Caki2 (cell line): ENCODE measurements at regions not wholly inside any gene's neighbourhood (a gene's known extent, or its start where the extent isn't known, plus 50 kb on each side); places are given as distances from the start of the nearest gene placed in this dataset.
A peak's percentile ranks its signal among the peaks of the same experiment; 100 is the strongest.
"Not testable (repeated sequence)": the region's sequence is repeated elsewhere in the genome, so short reads cannot be mapped to it uniquely, and the experiment has no call there.

Source experiments
- DNase-seq: peaks from one replicate; pipeline ENCODE4 v3.0.0-alpha.2; 2015; ENCODE audit warnings: low read depth
- in situ Hi-C: cut with HindIII; loops from 2 replicates; pipeline ENCODE4 v1.10.0; 2016; ENCODE audit warnings: low sequenced_read_pairs, low pct_unique_long_range_greater_than_20kb, mixed read lengths

DNA sequence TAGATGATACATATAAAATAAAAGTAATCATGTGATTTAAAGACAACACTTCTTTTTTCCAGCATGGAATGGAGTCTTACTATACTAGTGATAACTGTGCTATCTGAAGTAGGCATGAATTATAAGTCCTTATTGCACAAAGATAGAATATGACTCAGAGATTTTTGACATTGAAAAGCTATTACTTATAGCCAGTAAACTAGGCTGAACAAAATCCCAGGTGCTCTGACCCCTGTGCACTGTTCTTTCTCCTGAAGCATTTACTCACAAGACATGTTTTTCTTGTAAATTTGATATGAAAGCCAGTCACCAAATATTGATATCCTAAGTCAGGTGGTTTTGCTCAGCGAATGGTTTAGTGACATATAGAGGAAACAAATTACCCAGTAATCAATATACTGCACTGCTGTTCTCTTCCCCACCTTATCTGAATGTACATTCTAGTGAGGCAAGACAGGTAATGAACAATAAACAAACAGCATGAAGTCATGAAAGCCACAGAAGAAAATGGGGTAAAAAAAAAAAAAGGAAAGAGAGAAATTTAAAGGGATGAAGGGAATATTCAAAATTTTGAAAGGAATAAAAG is 1567.0 kb upstream of the SPRY2 start:
- in situ Hi-C loops: no loop called here
- DNase-seq: no peak

DNA sequence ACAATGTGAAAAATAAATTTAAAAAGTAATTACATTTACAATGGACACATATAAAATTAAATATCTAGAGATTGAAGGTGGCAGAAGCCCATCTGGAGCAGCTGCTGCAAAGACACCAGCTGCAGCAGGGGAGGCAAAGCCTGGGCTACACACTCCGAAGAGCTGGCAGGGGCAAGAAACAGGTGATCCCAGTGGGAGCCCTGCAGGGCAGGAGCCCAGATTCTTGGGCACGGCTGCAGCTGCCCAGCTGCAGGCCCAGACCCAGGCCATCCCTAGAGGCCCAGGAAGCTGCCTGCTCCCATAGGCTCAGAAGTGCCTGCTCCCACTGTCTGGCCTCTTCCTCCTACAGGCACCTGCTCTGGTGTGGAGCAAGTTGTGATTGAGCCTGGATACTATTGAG is 1547.9 kb upstream of the SPRY2 start:
- in situ Hi-C loops: no loop called here
- no peak for DNase-seq

DNA sequence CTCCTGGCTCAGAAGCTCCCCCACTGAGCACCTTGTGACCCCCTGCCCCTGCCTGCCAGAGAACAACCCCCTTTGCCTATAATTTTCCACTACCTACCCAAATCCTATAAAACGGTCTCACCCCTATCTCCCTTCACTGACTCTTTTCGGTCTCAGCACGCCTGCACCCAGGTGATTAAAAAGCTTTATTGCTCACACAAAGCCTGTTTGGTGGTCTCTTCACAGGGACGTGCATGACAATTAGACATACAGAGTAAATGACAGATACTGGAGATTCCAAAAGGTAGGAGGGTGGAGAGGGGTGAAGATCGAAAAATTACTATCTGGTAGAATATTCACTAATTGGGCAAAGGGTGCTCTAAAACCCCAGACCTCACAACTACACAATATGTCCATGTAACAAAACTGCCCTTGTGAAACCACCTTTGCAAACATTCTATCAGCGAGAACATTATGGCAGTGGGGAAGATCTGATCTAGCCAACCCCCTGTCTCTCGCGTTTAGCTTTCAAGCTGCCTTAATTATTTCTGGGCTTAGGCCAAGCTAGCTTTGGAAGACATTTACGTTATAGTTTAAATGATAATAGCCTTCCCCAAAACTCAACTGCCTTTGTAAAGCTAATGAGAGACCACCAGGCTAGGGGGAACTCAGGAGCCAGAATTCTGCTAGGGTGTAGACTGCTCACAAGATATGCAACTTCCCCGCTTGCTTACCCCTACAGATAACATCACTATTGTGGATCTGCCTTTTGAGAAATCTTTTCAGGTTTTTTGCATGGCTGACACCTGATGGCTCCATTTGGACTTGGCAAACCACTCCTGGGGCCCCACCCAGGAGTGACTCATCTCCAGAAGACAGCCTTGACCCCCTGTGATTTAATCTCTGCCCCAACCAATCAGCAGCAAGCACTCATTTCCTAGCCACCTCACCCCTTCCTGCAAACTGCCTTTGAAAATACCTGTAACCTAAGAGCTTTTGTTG is 1534.0 kb upstream of the SPRY2 start:
- peak; percentile 1 for DNase-seq
- in situ Hi-C loops: no loop called here

DNA sequence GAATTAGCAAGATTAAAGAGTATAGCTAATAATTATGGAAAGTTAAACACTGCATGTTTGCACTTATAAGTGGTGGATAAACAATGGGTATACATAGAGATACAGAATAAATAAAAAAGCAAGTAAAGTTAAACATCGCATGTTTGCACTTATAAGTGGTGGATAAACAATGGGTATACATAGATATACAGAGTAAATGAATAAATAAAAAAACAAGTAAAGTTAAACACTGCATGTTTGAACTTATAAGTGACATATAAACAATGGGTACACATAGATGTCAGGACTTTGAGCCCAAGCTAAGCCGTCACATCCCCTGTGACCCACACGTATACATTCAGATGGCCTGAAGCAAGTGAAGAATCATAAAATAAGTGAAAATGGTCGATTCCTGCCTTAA is 1533.3 kb upstream of the SPRY2 start:
- in situ Hi-C loops: no loop called here
- no peak for DNase-seq

DNA sequence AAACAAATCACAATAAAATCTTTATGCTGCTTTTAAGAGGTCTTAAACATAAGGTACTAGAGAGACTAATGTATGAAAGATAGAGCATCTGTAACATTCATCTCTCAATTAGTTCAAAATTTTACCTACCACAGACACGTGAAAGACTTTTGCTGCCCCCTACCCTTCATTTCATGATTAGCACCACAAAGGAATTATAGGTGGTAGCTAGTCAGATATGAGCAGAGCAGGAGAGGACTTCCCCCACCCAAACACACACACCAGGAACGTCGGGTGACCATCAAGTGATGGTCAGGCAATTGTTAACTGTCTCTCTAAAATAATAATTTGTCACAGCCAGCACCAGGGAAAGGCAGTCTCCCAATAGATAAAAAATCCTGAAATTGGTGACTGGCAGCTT is 1531.7 kb upstream of the SPRY2 start:
- DNase-seq: peak; percentile 6
- in situ Hi-C loops: no loop called here

DNA sequence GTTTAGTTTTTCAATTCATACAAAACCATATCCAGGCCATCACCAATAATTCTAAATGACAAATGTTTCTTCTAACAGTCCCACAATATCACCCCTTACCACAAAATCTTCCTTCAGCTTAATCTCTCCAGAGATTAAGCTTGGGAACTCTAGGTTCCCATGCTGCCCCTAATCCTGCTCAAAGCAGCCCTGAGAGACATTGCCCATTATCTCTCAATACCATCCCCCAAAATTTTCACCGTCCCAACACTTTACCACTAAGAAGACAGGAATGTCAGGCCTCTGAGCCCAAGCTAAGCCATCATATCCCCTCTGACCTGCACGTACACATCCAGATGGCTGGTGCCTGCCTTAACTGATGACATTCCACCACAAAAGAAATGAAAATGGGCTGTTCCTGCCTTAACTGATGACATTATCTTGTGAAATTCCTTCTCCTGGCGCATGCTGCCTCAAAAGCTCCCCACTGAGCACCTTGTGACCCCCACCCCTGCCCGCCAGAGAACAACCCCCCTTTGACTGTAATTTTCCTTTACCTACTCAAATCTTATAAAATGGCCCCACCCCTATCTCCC is 1530.9 kb upstream of the SPRY2 start:
- DNase-seq, in situ Hi-C loops: not testable (repeated sequence)

DNA sequence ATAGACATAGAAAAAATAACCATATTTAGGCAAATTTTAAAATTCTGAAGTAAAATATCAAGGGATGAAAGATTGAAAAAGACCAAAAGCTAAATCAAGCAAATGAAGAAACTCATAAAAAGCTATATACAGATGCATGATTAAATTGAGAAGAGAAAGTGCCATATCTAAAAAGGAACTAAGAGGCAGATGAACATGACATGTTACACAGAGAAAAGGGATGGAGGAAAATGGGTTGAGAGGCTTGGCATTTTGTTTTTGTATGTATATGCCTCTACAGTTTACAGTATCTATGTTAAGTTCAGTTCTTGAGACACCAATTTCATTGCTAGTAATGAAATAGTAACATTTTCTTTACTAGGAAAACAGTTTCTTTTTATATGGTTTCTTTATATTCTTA is 1507.4 kb upstream of the SPRY2 start:
- in situ Hi-C loops: no loop called here
- no peak for DNase-seq

DNA sequence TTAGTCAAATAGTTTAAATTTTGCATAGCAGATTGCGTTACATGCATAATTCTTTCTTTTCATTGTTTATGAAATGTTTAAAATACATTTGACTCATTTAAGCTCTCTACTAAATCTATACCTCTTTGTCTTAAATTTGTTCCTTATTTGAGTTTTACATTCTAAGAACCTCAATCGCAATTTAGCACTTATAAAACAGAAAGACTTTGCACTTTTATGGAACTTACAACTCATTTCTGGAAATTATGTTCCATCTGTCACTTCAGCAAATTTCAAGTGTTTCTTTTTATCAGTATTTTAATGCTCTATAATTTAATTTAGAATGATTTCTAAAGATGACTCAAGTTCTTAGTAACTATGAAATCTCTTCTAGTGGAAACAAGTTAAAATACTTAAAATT is 1505.8 kb upstream of the SPRY2 start:
- in situ Hi-C loops: no loop called here
- DNase-seq: no peak

DNA sequence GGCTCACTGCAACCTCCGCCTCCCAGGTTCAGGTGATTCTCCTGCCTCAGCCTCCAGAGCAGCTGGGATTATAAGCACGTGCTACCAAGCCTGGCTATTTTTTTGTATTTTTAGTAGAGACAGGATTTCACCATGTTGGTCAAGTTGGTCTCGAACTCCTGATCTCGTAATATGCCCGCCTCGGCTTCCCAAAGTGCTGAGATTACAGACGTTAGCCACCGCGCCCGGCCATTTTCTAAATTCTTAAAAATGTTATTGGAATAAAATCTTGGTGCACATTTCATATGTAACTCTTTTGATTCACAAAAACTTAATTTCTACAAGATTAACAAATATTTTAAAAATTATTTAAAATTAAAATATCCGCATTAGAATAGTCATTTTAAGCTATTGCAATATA is 1480.3 kb upstream of the SPRY2 start:
- in situ Hi-C loops: no loop called here
- DNase-seq: no peak

DNA sequence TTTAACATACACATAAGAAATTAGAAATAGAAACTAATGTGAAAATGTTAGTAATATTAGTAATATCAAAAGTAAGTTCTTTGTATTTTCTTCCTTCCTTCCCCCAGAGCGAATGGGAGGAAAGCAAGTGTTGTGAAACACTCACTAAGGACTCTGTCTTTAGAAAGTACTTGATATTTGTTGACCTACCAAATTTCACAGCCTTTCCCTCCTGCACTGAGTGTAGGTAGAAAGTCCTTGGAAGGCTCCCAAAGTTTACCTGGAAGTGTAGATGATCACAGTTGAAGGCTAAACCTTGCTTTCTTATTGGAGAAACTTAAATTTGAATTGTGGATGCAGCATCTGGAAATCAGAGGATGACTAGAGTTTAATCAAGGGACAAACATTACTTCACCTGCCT is 1459.5 kb upstream of the SPRY2 start:
- no peak for DNase-seq
- in situ Hi-C loops: no loop called here

DNA sequence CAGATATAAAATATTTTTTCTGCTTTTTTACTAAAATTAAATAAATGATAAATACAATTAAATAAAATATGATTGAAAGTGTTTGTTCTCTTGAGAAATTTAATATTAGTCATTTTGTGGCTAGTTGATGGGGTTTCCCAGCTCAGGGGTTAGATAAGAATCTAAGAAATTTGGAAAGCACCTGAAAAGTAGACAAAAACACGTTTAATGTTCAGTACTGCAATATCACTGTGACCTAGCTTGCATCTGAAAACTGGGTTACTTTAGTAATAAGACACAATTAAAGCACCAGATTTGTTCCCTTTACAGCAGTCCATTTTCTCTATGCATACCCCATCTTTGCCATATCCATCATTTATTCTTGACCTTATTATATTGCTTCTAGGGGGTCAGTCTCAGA is 1454.8 kb upstream of the SPRY2 start:
- DNase-seq: no peak
- in situ Hi-C loops: no loop called here

DNA sequence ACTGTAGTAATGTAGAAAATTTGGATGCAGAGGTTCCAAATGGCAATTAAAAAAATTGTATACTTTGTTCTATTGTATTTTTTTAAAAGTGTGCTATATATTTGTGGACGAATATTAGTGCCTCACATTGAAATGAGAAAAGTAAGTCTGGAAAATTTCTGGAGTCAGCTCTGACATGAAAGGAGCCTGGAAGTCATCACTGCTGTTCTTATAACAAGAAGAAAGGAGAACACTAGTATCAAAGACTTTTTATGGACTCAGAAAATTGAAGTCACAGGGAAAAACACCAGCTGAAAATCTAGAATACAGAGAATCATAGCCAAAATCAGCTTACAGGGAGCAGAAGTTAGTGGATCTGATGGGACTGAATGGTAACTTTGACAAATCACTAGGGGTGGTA is 1450.7 kb upstream of the SPRY2 start:
- no peak for DNase-seq
- in situ Hi-C loops: no loop called here

DNA sequence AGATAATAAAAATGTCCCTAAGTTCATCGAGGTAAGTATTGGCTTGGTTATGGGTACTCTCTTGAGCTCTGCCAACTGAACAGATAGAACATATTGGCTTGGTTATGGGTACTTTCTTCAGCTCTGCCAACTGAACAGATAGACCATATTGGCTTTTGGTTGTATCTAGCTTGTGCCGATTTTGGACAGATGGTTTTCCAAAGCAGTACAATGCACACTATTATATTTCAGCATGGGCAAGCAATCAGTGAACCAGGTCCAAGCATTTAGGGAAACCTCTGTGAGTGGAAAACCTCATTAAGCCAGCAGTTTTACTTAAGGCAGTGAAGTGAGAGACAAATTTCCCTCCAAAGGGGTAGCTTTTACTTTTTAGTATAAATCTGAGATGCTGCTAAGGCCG is 1440.5 kb upstream of the SPRY2 start:
- in situ Hi-C loops: no loop called here
- no peak for DNase-seq

DNA sequence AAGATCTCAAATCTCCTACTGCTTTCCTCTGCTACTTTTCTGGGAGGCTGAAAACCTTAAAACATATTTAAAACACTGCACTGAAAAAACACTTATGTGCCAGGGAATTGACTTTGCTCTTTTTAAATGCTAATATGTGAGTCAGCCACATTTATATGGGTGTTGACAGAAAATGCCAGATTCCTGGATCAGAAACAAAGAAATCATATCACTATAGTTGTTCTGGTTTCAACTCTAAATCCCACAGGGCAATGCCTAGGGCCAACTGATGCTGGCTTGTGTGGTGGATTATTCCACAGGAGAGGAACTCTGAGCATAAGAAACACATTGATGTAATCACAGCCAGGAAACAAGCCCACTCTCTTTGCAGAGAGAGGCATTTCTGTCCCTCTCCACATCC is 1439.0 kb upstream of the SPRY2 start:
- no peak for DNase-seq
- in situ Hi-C loops: no loop called here

DNA sequence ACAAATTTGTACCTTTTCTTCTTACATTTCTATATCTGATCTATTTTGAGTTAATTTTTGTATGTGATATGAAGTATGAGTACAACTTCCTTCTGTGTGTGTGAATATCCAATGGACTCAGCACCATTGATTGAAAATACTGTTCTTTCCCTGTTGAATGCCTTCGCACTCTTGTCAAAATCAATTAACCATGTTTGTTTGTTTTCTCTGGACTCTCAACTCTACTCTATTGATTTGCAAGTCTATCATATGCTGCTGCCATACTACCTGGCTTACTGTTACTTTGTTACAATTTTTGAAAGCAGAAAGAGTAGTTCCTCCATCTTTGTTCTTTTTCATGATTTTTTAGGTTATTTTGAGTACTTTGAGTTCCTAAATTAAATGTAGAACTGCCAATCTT is 1437.4 kb upstream of the SPRY2 start:
- in situ Hi-C loops: no loop called here
- no peak for DNase-seq

DNA sequence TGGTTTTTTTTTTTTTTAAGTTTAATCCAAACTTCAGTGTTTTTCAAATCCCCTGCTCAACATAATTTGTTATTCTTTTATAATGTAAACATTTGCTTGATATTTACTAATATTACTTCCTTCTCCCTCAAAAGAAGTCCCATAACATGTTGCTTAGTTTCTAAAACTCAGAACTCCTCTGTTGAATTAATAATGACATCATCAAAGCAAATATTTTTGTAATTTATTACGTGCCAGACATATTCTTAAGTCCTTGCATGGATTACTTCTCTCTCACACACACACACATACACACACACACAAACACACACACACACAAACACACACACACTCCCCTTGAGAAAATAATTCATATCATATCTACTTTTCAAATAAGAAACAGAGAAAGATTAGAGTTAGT is 1432.3 kb upstream of the SPRY2 start:
- no peak for DNase-seq
- in situ Hi-C loops: no loop called here

DNA sequence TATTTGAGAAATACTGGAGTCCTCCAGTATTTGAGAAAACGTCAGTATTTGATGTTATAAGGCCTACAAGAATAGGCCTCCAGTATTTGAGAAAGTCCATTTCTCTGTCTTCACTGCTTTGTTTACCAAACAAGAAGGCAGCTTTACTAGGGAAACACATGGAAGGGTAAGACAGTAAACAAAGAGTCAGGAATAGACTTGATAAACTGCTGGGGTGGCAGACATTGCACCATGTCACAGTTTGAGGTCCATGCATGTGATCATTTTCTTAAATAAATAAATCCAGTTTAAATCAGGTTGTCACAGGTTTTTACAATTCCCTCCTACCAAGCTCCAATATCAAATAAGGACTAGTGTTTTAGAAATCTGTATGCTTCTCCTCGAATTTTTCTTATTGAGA is 1431.0 kb upstream of the SPRY2 start:
- no peak for DNase-seq
- in situ Hi-C loops: no loop called here

DNA sequence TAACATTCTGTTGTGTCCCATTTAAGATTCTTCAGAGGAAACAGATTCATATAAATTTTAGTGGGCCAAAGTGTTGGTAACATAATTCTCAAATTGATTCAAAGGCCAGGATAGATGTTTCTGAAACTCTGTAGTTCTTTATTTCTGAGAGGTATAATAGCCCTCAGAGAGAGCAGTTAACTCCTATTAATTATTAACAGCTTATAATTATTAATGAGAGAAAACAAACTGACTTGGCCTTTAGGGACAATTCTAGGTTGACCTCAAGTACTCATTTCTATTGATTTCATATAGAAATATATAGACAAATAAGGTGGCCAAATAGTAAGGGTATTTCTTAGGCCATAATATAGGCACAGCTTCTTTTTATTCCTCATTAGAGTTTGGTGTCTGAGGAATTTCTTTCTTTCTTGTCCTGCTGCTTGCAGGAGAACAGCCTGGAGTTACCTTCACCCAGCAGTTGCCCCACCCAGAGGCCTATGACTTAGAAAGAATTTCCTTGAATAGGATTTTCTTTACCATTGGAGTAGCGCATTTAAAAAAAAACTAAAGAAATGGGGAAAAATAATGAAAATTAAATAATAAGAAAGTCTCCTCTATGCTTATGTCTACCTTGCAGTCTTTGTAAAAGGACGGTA is 1430.1 kb upstream of the SPRY2 start:
- no peak for DNase-seq
- in situ Hi-C loops: no loop called here

DNA sequence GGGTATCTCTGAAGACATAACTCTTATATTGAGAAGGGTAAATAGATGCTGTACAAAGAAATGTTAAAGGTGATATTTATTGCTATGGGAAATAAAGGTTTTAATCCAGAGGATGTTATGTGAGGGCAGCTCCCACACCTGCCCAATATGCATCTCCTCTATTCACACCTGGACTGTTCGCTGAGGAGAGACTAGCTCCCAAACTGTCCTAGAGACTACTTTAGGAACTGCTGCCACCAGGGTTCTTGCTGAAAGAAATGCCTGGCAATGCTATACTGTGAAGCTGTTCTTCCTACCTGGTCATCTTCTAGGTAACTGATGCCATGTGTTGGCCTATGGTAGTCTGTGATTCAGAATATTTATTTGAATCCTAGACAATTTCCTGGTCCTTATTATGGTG is 1421.5 kb upstream of the SPRY2 start:
- in situ Hi-C loops: no loop called here
- DNase-seq: no peak
